HS-5 (cell line): ENCODE measurements at regions not wholly inside any gene's neighbourhood (a gene's known extent, or its start where the extent isn't known, plus 50 kb on each side); places are given as distances from the start of the nearest gene placed in this dataset.
A peak's percentile ranks its signal among the peaks of the same experiment; 100 is the strongest.

Experiments used
- DNase-seq: peaks from one replicate; pipeline ENCODE4 v3.0.0-alpha.2; 2012; ENCODE audit warnings: low read depth

DNA sequence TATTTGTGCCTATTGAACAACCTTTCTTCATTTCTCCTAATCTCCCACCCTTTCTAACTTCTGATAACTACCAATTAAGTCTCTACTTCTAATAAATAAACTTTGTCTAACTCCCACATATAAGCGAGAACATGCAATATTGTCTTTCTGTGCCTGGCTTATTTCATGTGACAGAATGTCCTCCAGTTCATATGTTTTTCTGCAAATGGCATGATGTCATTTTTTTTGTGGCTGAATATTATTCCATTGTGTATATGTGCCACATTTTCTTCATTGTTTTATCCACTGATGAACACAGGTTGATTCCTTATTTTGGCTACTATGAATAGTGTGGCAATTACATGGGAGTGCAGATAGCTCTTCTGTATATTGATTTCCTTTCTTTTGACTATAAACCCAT lies 1041.5 kb upstream of the MANEA start:
- DNase-seq: no peak

DNA sequence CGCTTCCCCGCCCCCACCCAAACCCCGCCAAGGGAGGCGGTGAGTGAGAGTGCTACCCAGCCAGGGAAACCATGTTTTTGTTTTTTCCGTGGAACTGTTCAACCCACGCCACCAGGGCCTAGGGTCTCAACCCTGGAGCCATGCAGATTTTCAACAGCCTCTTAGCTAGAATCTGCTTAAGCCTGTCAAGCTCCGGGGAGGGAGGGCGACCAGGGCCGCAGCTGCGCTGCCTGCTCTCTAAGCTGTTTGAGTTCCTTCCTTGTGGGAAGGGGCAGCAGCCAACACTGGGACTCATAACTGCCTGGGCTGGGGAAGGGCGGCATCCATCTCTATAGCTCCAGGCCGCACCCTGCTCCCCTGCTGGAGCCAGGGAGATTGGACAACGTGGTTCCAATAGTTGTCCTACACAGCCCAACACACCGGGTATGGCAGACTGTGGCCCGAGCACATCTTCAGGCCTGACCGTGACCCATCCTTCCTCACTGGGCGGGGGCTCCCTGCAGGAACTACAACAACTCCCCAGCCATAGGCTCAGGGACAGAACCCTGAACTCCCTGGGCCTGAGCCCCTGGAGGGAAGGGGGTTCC lies 1065.7 kb upstream of the MANEA start:
- no peak for DNase-seq

DNA sequence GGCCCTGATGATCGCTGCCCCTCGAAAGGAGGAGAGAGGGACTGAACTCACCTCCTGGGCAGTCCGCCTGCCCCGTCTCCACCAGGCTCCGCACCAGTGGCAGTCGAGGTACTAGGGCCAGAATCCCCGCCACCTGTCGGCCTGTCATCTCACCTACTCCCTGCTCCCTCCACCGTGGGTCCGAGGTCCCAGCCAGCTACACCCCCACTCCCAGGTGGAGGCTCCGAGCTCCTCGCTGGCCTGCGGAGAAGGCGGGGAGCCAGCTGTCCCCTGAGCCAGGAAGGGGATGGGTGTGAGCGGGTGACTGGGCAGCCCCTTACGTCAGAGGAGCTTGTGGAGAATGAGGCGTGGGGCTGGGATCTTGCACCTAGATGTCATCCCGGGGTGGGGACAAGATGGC lies 1066.5 kb upstream of the MANEA start:
- DNase-seq: no peak

DNA sequence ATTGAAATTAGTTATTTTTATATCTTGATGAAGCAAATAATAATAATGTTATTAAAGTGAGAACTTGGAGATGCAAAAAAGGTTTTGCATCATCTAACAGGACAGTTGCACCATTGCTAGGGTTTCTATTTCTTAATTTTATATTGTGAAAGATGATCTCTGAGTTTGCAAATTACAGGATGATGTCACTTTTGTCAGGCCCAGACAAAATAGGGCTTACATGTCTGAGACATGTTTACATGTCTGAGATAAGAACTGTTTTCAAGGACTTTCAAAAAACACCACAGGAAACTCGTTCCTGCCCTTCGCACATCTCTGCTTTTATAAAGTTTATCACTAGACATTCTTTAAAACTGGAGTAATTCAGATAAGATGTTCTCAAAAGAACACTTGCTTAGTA lies 1075.8 kb upstream of the MANEA start:
- no peak for DNase-seq

DNA sequence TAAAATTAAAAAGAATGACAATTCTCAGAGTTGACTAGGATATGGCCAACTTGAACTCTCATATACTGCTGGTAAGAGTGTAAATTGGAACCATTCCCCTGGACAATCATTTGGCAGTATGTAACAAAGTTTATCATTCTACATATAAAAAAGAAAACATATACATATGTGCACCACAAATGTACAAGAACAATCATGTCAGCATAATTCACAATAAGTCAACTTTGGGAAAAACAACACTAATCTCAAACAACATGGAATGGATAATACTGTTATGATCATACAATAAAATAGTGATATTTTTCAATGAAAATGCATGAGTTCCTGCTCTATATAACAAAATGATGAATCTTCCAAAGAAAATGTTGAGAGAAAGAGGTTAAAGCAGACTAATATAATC lies 1078.7 kb upstream of the EPHA7 start:
- no peak for DNase-seq

DNA sequence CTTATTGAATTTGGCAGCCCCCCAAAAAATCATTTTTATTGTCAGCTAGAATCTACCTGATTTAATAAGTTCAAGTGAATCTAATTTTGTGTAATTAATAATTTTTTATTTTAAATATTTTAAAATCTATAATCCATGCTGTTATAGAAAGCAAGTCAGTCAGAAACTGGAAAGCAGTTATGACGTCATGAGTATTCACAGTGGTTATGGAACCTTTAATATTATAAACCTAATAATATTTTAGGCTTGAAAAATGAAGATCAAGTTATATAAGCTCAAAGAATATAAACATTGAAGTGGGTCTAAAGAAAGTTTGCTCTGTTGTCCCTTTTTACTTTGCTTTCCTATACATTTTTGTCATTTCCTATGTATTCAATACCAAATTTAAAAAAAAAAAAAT lies 1075.1 kb upstream of the EPHA7 start:
- DNase-seq: no peak

DNA sequence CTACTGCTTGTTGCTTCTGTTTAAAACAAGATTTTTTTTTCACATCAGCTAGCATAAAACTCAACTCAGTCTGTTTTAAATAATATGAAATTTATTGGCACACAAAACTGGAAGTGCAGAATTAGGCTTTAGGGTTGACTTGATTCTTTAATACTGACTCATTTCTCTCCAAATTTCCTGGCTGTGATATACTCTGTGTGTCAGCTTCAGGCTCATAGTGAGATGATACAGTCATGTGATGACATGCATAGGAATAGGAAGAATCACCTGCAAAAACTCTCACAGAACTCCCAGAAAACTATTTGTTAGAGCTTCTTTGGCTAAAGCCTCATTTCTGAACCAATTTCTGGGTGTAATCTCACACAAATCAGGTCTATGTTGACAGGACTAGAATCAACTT lies 1068.0 kb upstream of the EPHA7 start:
- DNase-seq: peak; percentile 6

DNA sequence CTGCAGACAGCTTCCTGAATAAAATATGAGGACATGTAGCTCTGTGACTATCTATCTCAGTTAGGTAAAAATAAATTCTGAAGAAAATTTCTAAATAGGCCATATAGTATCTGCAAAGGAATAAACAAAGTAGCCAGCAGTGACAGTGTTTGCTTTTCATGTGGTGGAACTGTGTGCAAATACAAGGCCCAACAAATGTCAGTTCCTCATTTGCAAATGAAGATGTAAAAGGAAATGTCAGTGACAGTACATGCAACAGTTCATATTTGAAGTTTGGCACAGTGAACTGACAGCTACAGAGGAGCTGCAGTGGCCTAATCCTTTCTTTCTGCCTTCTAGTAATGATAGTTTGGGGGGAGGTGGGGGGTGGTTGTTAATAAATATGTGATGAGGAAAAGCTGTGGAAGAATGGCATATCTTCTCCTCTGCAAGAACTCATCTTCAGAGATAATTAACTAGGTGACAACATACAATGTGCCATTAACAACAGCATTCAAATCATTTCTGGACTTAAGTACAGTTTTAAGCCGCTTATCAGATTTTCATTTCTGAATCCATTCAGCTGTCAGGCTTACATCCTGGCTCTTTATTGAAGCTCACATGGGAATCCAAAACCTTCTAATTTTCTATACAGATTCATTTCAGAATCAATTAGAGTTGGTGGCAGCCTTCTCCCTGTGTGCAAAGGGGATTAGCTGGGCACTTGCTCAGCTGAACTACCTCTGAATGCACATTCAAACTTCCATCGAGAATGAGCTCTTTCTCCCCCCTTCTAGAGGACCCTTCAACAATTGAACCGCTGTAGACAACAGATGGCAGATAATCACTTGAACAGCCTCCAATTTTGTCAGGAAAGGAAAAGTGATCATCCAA lies 1059.0 kb upstream of the EPHA7 start:
- DNase-seq: no peak

DNA sequence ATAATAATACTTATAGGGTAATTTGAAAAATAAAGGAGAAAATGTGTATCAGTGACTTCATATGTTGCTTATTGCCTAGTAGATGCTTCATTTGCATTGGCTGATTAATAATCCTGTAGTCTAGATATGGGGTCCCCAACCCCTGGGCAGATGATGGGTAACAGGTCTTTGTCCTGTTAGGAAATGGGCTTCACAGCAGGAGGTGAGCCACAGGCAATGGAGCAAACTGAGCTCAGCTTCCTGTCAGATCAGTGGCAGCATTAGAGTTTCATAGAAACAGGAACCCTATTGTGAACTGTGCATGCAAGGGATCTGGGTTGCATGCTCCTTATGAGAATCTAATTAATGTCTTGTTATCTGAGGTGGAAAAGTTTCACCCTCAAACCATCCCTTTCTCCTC lies 1049.5 kb upstream of the EPHA7 start:
- no peak for DNase-seq

DNA sequence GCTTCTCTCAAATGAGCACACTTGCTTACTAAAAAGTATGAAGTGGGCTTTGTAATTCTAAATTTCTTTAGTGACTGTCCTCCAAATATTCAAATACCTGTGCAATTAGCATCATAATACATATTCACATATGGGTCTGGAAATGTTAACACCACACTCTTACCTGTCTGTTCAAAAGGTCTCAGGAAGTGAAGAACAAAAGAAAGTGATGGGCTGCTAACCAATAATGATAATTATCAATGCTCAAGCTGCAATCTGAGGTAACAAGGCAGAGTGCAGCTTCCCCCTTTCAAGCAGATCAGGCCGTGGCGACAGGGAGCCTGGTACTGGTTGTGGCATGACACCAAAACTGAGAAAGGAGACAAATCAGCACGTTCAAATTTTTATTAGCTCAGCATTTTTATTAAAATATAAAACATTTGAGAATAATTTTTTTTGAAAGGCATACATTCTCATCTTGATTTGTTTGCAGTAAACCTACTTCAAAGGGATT lies 1044.7 kb upstream of the EPHA7 start:
- no peak for DNase-seq

DNA sequence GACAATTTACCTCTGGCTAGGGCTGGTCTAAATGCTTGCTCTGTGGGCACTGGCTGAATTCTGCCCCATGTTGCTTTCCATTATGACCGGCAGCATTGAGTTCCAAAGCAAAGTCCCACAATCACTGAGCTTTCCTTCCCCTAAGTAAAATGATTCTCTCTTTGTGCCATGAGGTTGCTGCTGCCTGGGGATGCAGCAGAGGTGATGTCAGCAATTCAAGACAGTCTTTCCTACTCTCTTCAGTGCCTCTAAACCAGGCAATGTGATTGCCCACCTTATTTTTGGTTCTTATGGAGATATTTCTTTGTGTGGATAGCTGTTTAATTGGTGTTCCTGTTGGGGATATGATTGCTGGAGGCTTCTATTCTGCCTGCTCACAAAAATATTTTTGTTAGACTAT lies 1043.9 kb upstream of the EPHA7 start:
- no peak for DNase-seq

DNA sequence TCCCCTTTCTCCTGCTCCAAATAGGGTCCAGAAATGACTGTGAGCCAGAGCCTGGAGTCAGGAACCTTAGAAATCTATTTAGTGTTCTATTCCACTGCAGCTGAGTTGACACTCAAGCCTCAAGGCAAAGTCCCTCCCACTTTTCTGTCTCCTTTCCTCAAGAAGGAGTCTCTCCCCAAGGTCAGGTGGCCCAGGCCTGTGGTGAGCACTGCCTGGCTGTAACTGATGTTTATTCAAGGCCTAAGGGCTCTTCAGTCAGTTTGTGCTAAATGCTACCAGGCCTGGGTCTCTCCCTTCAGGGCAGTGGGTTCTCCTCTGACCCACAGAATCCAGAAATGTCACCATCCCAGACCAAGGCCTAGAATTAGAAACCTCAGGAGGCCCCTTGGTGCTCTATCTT lies 1042.9 kb upstream of the EPHA7 start:
- DNase-seq: no peak

DNA sequence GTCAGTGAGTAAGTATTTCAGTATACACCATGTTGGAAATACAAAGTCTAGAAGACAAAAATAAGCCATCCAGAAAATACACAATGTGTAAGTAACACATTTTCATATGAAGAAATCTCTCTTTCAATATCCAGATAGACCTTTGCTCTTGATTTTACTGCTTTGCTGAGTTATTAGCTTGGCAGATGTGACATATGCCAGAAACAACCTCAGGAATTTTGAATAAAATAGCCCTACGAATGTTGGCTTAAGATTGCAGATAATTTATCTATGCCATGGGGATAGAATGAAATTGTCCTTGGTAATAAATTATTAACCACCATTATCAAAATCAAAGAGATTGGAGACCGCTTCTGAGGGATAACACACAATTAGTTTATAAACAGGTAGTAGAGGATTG lies 1036.9 kb upstream of the EPHA7 start:
- DNase-seq: no peak

DNA sequence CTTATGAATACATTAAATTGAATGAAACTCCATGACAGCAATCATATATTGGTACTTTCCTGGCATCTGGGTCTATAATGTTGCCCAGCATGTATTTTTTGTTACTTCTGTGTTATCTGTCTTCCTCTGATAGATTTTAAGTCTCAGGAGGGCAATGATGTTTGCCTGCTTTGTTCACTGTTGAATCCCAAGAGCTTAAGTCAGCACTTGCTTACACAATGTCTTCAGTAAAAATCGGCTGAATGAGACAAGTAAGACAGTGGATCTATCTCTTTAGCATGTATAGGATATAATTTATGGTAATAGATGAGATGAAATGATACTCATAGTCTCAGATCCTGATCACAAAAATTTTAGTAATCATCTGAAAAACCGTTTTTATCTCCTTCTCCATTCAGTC lies 1034.9 kb upstream of the EPHA7 start:
- no peak for DNase-seq

DNA sequence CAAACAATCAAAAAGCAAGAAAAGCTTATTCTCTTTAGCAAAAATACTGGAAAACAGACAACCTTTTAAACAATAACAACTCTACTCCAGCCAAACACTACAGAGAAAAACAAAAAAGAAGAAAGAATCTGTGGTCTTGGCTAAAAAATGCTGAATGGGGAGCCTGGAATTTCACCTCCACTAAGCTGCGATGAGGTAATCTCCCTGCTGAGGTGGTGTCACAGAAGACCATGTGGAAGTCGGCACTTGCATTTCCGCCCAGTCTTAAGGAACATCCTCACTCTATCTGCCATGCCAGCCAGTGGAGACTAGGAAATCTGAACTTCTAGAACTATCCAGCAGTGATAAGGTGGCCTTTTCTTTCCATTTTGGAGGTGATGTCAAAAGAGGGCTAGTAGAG lies 1026.8 kb upstream of the EPHA7 start:
- DNase-seq: no peak

DNA sequence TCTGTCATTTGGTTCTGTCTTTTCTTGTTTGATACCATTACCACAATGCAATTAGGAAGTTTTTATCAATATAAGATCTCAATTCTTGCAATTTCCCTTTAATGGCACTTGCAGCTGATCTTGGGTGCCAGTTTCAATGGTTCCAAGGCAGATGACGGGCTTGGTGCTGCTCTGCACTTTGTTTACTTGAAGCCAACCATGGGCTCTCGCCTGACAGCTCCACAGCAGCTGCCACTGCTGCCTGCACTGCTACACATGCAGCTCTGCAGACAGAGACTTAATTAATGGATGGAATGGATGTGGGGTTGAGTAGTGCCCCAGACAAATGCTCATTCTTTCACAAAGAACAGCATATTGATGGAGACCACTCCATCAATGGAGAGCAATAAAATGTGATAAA lies 1024.3 kb upstream of the EPHA7 start:
- no peak for DNase-seq

DNA sequence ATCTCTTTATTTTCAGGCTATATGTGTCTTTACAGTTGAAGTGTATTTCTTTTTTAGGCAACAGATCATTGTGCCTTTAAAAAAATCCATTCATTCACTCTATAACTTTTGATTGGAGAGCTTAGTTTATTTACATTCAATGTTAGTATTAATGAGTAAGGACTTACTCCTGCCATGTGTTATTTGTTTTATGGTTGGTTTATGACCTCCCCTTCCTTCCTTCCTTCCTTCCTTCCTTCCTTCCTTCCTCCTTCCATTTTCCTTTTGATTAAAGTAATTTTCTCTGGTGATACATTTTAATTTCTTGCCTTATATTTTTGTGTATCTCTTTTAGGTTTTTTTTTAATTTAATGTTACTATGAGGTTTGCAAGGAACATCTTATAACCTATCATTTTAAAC lies 1005.3 kb upstream of the EPHA7 start:
- no peak for DNase-seq

DNA sequence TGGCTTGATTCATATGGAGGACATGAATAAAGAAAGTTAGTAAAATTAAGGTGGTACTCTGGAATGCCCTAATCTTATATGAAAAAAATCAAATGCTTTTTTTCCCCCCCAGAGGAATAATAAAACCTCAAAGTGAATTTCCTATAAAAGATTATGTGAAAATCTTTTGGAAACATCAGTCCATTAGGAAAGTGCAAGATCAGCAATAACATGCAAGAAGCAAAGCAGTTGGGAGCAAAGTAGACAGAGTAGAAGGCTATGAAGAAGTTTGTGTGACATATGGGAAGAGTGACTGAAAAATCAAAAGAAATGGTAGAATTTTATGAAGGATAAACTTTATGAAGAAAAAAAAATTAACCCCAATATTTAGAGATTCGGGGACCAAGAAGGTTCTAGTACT lies 998.0 kb upstream of the EPHA7 start:
- no peak for DNase-seq

DNA sequence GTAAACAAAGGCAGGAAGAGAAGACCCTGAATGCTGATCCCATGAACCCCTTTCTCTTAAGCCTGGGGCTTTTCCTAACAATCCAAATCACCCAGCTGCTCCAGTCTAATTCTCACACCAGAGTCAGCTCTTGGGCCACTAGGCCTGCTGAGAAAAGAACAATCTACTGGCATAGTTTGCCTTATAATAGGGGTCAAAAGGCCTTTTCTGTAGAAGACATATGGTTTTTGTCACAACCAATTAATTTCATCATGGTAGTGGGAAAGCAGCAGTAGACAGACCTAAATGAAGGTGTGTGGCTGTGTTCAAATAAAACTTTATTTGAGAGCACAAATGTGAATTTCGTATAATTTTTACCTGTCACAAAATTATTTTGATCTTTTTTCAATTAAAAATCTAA lies 994.7 kb upstream of the EPHA7 start:
- DNase-seq: no peak

DNA sequence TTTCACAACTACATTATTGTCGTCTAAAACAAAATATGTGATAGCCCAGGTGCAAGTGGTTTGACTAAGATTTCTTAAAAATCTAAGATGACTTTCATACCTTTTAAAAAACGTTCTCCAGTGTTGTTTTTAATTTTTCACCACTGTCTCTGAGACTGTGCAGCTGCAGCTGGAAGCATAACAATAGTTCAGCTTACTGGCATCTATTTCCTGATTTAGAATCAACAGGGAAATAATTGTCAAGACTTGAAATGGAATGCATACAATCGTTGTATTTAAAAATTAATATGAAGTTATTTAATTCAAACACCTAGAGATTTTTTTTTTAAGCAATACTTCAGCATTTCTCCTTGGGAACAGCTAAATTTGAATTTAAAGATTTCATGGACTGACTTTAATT lies 982.0 kb upstream of the EPHA7 start:
- no peak for DNase-seq

DNA sequence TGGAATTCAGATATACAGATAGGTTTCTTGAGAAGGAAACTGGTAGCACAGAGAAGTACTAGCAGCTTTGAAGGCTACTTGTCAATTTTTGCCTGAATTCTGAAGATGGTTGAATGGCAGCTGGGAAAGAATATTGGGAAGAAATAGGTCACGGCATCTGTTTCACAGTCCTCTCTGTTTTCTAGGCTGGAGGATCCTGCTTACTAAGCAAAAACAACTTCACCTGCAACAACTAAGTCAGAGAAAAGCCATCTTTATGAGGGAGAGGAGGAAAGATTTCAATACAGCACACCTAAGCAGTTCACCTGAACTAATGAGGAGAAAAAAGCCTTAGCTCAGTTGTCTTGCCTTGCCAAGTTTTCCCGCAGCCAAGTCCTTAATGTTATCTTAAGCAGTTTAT lies 975.5 kb upstream of the EPHA7 start:
- no peak for DNase-seq

DNA sequence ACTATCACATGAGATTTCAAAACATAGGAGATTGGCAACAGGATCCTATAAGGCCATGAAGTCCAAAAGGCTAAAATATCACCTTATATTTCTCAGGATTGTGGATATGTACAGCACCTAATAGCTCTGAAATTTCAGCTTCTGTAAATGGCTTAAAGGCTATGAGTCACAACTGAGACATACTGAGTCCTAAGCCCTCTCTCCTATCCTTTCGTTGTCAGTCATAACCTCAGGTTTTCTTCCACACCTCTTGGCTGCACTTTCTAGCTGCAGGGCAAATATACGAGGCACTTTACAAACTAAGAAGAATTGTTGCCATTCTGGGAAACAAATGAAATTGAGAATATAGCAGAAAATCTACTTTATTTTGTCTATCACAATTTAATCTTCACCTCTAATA lies 969.9 kb upstream of the EPHA7 start:
- no peak for DNase-seq

DNA sequence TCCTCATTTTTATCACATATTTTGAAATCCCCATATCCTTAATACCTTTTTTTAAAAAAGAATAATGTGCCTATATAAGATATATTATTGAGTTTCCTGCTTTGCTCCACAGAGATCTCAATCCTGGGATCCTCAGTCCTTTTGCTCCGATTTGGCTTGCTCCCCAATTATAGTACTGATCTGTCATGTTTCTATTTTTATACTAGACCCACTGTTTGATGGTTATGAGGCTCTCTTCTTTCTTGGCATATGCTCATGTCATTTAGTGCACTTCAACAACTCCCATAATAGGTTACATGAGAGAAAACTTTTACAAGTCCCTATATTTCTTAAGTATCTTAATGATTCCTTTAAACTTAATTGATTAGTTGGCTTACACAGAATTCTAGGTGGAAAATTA lies 958.5 kb upstream of the EPHA7 start:
- no peak for DNase-seq

DNA sequence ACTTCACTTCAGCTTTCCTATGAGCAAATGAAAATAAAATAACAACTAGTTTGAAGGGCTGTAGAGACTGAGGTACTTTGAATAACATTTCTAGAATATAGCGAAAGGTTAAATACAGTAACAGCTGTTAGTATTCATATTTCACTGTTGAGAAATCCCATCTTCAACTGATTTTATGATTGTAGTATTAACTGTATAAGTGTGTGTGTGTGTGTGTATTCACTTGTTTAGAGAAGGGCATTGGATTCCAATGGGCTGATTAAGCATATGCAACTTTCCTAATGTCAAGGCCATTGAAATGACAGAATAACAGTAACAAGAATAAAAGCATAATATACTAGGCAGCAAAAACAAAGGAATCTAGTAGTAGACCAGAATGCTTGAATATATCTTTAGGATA lies 957.5 kb upstream of the EPHA7 start:
- no peak for DNase-seq
